ENCODE measurements at regions not wholly inside any gene's neighbourhood (a gene's known extent, or its start where the extent isn't known, plus 50 kb on each side); places are given as distances from the start of the nearest gene placed in this dataset.

DNA sequence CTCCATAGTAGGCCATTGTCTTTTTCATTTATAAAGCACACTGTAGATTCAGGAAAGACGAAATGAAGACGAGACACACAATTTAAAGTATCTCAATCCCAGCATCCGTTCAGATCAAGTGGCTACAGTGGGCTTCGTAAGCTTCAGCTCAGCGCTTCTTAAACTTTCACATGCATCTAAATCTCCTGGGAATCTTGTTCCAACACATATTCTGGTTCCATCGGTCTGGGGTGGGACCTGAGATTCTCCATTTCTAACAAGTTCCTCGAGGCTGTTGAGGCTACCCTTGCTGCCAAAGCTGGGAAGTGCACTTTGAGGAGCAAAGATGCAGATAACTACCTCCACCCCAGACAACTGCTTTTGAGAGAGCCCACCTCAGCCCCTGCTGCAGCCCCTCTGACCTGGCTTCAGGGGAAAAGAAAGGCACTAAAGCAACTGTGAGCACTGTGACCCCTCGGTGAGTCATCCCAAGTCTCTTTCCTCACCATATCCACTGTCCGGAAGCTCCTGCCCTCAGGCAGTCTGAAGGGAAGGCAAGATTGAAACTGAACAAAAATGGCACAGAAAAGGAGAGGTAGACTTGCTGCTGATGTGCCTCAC is 201.1 kb upstream of the FBXO11 start:
- TF ChIP-seq, protein P1, sequence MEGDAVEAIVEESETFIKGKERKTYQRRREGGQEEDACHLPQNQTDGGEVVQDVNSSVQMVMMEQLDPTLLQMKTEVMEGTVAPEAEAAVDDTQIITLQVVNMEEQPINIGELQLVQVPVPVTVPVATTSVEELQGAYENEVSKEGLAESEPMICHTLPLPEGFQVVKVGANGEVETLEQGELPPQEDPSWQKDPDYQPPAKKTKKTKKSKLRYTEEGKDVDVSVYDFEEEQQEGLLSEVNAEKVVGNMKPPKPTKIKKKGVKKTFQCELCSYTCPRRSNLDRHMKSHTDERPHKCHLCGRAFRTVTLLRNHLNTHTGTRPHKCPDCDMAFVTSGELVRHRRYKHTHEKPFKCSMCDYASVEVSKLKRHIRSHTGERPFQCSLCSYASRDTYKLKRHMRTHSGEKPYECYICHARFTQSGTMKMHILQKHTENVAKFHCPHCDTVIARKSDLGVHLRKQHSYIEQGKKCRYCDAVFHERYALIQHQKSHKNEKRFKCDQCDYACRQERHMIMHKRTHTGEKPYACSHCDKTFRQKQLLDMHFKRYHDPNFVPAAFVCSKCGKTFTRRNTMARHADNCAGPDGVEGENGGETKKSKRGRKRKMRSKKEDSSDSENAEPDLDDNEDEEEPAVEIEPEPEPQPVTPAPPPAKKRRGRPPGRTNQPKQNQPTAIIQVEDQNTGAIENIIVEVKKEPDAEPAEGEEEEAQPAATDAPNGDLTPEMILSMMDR (IDR thresholded peaks at IDR 0.05), result peak in 1 of 4 experiments; percentile 10
- TF ChIP-seq POLR2A (IDR thresholded peaks at IDR 0.05), result no peak
- Histone ChIP-seq H3K36me3 (no peaks in the 10 kb centered on the region), H3K9me3 (no peaks in the 10 kb centered on the region), H3K27me3 (no peaks in the 10 kb centered on the region), H3K4me1 (peaks cover 0 to 33% (median 11%) of the 10 kb centered on the region in 3 donors), H3K4me3 (no peak overlapping the region), H3K27ac (peak overlapping the region in 3 of 4 donors; percentile 54 to 72 (median 68))
- ATAC-seq, result no peak
- WGBS, 2 donors (ENCODE audit: low coverage in 1 of 2), result 59 to 78% methylated on average over 5 to 7 of the region's 9 CpGs

DNA sequence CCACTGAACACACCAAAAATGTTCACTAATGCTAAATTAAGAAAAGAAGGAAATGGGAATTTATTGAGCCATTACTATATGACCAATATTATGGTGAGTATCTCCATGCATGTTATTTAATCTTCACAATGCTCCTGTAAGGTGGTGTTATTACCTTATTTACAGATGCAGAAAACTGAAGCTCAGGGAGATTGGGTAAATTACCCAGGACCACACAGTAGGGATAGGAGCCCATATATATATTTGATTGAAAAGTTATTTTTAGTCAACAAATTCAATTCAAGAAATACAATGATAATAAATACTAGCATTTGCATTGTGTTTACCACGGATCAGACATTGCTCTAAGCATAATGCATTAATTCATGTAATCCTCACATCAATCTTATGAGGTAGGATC is 202.2 kb upstream of the FBXO11 start:
- no peak overlapping the region for H3K4me3 ChIP-seq
- H3K36me3 ChIP-seq, result no peaks in the 10 kb centered on the region
- no peak overlapping the region for H3K27ac ChIP-seq
- H3K27me3 ChIP-seq, result no peaks in the 10 kb centered on the region
- no peaks in the 10 kb centered on the region for H3K9me3 ChIP-seq
- ATAC-seq, result no peak
- TF ChIP-seq EP300 (IDR thresholded peaks at IDR 0.05) (no peak), POLR2AphosphoS5 (IDR thresholded peaks at IDR 0.05) (no peak), POLR2A (IDR thresholded peaks at IDR 0.05) (no peak)
- TF ChIP-seq, protein P1 (IDR thresholded peaks at IDR 0.05), result no peak
- peaks cover 0 to 37% (median 11%) of the 10 kb centered on the region in 3 donors for H3K4me1 ChIP-seq
- WGBS, 2 donors (ENCODE audit: low coverage in 1 of 2), result 93 to 100% methylated on average over 1 of the region's 1 CpG

- H3K27ac ChIP-seq, result no peak overlapping the region
- 80 to 97% methylated on average over 4 of the region's 4 CpGs for WGBS, 2 donors (ENCODE audit: low coverage in 1 of 2)
- no peak for TF ChIP-seq POLR2A (IDR thresholded peaks at IDR 0.05)
- TF ChIP-seq EP300 (IDR thresholded peaks at IDR 0.05), result no peak
- no peak for TF ChIP-seq POLR2AphosphoS5 (IDR thresholded peaks at IDR 0.05)
- TF ChIP-seq, protein P1 (IDR thresholded peaks at IDR 0.05), result no peak
Observed at GRCh38 chr2:48109491-48110204, 203.3 kb upstream of the FBXO11 start.

DNA sequence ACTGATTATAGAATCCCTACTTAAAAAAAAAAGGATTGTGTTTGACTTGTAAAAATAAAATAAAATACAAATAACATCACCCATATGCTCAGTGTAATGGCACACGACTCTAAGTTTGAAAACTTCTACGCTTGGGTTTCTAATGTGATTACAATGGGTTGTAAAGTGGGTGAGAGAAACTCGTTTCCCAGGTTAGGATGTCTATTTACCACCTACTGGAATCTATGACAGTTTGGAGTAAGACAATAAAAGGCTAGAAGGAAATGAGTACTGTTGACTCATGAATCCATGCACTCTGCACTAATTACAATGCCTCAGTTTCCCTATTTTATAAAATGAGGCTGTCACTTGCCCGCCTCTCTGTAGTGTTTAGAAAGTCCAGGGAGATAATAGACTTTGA is 204.0 kb upstream of the FOXN2 start:
- H3K4me1 ChIP-seq, result peaks cover 0 to 37% (median 11%) of the 10 kb centered on the region in 3 donors
- H3K36me3 ChIP-seq, result no peaks in the 10 kb centered on the region
- H3K4me3 ChIP-seq, result no peak overlapping the region
- TF ChIP-seq POLR2A (IDR thresholded peaks at IDR 0.05), result no peak
- TF ChIP-seq, protein P1 (IDR thresholded peaks at IDR 0.05), result no peak
- no peak for TF ChIP-seq POLR2AphosphoS5 (IDR thresholded peaks at IDR 0.05)
- no peak for TF ChIP-seq EP300 (IDR thresholded peaks at IDR 0.05)
- H3K9me3 ChIP-seq, result no peaks in the 10 kb centered on the region
- H3K27me3 ChIP-seq, result no peaks in the 10 kb centered on the region
- WGBS, 2 donors (ENCODE audit: low coverage in 1 of 2), result 66 to 74% methylated on average over 4 of the region's 4 CpGs
- H3K27ac ChIP-seq, result peak overlapping the region in 3 of 4 donors; percentile 88 to 93 (median 92)
- no peak for ATAC-seq

More at GRCh38 chr2:48109491-48110204, 203.3 kb upstream of the FBXO11 start:
- Histone ChIP-seq H3K9me3 (no peaks in the 10 kb centered on the region), H3K4me1 (peaks cover 0 to 37% (median 11%) of the 10 kb centered on the region in 3 donors), H3K36me3 (no peaks in the 10 kb centered on the region), H3K4me3 (no peak overlapping the region), H3K27me3 (no peaks in the 10 kb centered on the region)
- no peak for ATAC-seq
